ENCODE measurements at regions not wholly inside any gene's neighbourhood (a gene's known extent, or its start where the extent isn't known, plus 50 kb on each side); places are given as distances from the start of the nearest gene placed in this dataset.

DNA sequence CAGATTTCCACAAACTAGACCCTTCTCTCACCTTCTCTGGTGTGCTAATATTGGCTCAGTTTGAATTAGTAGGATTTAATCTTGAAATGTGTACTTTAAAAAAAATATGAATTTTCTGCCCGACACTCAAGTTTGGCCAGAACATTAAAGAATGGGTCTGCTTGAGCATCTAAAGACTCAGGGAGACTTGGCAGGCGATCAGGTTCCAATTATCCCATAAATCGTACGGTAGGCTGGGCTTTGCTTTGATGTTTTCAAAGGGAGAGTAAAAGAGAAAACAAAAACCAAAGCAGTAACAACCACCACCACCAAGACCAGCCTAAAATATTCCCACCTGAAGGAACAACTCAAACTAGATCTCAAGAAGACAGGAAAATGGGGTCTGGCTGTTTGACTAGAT lies 230.8 kb downstream of the EBLN2 start:
- no peaks in the 10 kb centered on the region for H3K9me3 Mint-ChIP-seq (ENCODE audit: low read depth)
- peaks cover 32% of the 10 kb centered on the region for H3K27me3 Mint-ChIP-seq (ENCODE audit: low read depth)
- no peak for TF ChIP-seq CTCF (IDR thresholded peaks at IDR 0.05)
- H3K36me3 Mint-ChIP-seq (ENCODE audit: low read depth): no peaks in the 10 kb centered on the region
- no peak overlapping the region for H3K4me3 Mint-ChIP-seq (ENCODE audit: unreplicated experiment)
- no peaks in the 10 kb centered on the region for H3K4me1 Mint-ChIP-seq (ENCODE audit: low read depth)
- no peak overlapping the region for H3K27ac Mint-ChIP-seq (ENCODE audit: unreplicated experiment)
- no peak for DNase-seq (ENCODE audit: low spot score)

GRCh38 chr3:73294537-73294936 lies 233.1 kb downstream of the EBLN2 start:
- H3K9me3 Mint-ChIP-seq (ENCODE audit: low read depth): no peaks in the 10 kb centered on the region
- no peak overlapping the region for H3K27ac Mint-ChIP-seq (ENCODE audit: unreplicated experiment)
- no peak for DNase-seq (ENCODE audit: low spot score)
- TF ChIP-seq CTCF (IDR thresholded peaks at IDR 0.05): no peak
- no peaks in the 10 kb centered on the region for H3K4me1 Mint-ChIP-seq (ENCODE audit: low read depth)
- no peaks in the 10 kb centered on the region for H3K36me3 Mint-ChIP-seq (ENCODE audit: low read depth)
- peaks cover 28% of the 10 kb centered on the region for H3K27me3 Mint-ChIP-seq (ENCODE audit: low read depth)
- H3K4me3 Mint-ChIP-seq (ENCODE audit: unreplicated experiment): no peak overlapping the region

DNA sequence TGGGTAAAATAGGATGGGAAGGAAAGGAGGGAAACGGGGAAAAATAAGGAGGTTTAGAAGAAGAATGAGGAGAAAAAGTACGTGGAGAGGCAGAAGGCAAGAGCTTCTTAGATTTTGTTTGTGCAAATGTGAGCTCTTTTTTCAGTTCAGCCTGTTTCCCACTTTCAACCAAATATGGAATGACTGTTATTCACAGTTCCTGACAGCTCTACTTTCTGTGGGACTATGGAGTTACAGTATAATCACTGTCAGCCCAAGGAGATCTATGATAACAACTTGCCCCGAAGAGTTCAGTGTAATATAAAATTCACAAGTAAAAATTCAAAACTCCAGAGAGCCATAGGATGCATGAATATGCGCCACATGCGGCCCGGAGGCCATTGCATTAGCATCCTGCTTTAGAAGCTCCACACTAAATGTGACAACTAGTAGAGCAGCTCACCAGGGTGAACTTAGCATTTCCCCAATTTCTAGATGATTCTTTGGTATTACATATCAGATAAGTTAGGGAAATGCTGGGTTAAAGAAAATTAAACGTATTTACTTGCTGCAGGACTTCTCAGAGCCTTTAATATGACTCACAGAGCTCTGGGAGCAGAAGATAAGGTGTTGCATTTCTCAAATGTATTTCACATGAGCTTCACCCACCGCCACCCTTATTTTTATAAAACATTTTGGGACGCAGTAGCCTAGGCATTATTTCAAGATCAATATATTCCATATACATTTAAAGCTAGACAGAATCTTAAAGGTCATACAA lies 234.6 kb downstream of the EBLN2 start:
- TF ChIP-seq CTCF (IDR thresholded peaks at IDR 0.05): no peak
- no peak for DNase-seq (ENCODE audit: low spot score)
- Mint-ChIP-seq H3K27ac (ENCODE audit: unreplicated experiment) (no peak overlapping the region), H3K4me1 (ENCODE audit: low read depth) (no peaks in the 10 kb centered on the region), H3K36me3 (ENCODE audit: low read depth) (no peaks in the 10 kb centered on the region), H3K27me3 (ENCODE audit: low read depth) (peaks cover 33% of the 10 kb centered on the region), H3K4me3 (ENCODE audit: unreplicated experiment) (no peak overlapping the region), H3K9me3 (ENCODE audit: low read depth) (no peaks in the 10 kb centered on the region)

- no peak overlapping the region for H3K4me3 Mint-ChIP-seq (ENCODE audit: unreplicated experiment)
- H3K27ac Mint-ChIP-seq (ENCODE audit: unreplicated experiment): no peak overlapping the region
- no peak for DNase-seq (ENCODE audit: low spot score)
- no peaks in the 10 kb centered on the region for H3K4me1 Mint-ChIP-seq (ENCODE audit: low read depth)
- H3K9me3 Mint-ChIP-seq (ENCODE audit: low read depth): no peaks in the 10 kb centered on the region
- no peak for TF ChIP-seq CTCF (IDR thresholded peaks at IDR 0.05)
- no peaks in the 10 kb centered on the region for H3K36me3 Mint-ChIP-seq (ENCODE audit: low read depth)
- peaks cover 38% of the 10 kb centered on the region for H3K27me3 Mint-ChIP-seq (ENCODE audit: low read depth)
These were observed 235.4 kb downstream of the EBLN2 start for GRCh38 chr3:73296859-73297258.

DNA sequence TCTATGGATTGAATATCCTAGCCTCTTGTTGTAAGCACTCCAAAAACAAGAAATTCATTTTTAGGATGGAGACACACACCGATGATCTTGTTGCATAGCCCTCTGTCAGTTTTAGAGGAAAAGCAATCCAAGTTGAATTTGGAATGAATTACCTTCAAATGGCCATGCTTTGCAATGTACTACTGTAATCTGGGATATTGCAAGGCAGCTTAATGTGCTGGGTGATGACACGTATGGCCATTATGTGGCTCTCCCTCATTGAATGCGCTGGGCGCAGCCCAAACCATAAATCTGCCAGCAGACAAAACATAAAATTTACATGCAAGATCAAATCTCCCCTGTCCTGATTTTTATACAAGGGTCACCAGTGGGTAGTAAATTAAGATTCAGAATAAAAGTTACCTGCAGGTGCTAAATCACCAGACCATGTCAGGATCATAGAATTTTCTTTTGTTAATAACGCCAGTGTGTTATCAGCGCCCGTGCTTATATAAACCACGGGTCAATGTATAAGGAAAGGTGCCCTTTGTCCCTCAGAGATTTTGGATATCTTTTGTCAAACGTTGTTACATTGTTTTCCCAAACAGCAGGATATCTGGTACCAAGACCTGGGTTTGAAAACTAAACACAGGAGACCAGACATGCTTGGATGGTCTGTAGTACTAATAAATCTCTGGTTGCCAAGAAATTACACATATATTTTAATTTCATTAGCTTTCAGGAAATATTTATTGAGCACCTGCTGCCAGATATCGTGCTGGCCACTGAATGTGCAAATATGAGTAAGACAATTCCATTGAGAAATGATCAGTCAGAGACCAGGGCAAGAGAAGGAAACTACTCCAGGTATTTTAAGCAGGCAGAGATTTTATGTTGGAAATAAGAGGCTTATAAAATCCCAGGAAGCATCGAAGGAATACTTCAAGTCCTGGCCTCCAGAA lies 237.1 kb downstream of the EBLN2 start:
- no peak overlapping the region for H3K27ac Mint-ChIP-seq (ENCODE audit: unreplicated experiment)
- no peaks in the 10 kb centered on the region for H3K4me1 Mint-ChIP-seq (ENCODE audit: low read depth)
- no peak for DNase-seq (ENCODE audit: low spot score)
- no peaks in the 10 kb centered on the region for H3K9me3 Mint-ChIP-seq (ENCODE audit: low read depth)
- peaks cover 39% of the 10 kb centered on the region for H3K27me3 Mint-ChIP-seq (ENCODE audit: low read depth)
- H3K4me3 Mint-ChIP-seq (ENCODE audit: unreplicated experiment): no peak overlapping the region
- no peak for TF ChIP-seq CTCF (IDR thresholded peaks at IDR 0.05)
- no peaks in the 10 kb centered on the region for H3K36me3 Mint-ChIP-seq (ENCODE audit: low read depth)

All from chondrocyte (in vitro differentiated cells).